Right kidney (tissue), 1 donor: ENCODE measurements at regions not wholly inside any gene's neighbourhood (a gene's known extent, or its start where the extent isn't known, plus 50 kb on each side); places are given as distances from the start of the nearest gene placed in this dataset.

Source experiments
- DNase-seq: peaks from one replicate; pipeline ENCODE4 v3.0.0-alpha.2; 2016

DNA sequence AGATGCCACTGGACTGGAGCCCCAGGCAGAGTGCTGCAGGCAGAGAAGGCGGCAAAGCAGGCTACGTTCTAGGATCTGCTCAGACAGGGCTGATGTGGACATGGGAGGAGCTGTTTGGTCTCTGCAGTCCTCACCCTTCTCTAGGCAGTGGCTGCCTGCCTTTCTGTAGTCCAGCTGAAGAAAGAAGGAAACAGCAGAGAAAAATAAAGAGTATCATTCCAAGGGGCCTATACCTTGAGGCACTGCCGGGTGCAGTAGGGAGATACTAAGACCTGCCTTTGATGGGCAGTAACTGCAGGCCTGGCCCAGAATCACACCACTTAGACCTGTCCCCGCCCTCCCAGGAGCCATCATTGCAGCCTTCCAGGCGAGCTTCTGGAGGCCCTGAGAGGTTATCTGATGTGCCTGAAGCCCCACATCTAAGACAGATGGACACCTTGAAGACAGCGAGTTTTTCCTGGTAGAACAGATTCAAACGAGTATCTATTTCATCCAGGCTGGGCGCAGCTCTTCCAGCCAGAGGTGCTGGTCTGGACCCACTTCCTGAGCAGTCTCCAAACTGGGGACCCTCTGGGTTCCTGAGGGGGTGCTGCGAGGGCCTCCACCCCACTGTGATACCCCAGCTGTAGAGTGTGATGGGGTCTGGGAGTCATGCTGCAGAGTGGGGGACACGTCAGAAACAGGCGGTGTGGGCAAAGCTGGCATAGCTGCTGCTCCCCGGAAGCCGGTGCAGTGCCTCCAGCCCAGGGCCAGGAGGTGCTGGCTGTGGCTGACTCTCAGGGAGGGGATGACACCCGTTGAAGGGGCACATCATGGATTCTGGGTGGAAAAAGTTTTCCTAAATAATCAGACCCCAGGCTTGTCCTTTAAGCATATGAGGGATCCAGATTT is 87.3 kb upstream of the OTOS start:
- no peak for DNase-seq

DNA sequence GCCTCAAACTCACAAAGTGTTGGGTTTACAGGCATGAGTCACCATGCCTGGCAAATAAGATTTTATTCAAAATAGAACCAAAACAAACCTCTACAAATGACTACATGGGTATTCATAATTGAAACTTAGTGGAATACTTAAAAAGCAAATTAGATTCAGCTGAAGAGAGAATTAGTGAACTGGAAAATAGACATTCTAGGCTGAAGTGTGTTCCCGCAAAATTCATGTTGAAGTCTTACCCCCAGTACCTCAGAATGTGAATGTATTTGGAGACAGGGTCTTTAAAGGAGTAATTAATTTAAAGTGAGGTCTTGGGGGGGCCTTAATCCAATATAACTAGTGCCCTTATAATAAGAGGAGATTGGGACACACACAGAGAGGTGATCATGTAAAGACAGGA is 88.5 kb upstream of the OTOS start:
- DNase-seq: no peak

DNA sequence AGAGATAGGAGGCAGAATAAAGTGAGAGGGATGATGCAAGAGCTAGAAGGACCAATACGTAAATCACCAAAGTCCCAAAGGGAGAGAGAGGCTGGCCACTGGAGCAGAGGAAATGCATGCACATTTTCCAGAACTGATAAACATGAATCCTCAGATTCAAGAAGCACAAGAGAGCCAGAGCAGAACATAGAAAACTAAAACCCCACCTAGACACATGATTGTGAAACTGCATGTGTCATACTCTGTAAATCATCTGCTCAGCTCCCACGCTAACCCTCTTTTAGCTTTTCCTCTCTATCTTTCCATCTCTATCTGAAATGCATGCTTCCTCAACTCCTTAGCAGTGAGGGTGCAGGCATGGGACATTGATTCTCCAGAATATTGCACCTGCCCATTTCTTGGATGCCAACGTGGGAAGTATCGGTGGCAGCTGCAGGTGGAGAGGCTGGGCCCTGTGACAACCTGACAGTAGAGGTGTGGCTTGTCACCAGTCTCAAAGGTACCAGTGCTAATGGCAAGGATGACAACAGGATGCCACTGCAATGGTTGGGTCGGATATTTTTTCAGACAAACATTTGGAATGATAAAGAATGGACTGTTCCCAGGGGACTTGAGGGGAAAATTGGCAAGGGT is 89.3 kb upstream of the OTOS start:
- no peak for DNase-seq

DNA sequence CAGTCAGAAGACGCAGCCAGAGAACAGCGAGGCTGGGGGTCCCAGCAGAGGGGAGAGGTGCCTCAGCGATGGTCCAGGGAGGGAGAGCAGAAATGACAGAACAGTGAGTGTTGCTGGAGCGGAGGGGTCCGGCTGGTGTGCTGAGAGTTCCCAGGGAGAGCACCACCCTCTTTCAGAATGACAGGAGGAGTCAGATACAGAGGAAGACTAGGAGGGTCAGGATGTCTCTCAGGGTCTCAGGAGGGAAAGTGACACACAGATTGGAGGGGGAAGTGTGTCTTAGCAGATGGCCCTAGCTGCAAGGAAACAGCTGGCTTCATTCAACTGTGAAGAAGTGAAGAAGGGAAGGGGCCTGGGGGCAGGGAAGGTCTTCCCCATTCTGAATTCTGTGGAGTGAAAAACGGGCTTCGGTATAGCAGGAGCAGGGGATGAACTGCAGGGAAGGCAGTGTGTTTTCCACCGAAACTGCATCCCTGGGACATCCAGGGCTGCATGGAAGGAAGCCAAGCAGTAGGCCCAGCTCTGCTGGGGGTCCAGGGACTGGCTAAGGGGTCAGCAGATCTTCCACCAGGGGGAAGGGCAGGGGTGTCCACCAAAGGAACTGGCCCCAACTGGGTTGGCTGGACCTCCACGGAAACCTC is 90.0 kb upstream of the OTOS start:
- DNase-seq: no peak

DNA sequence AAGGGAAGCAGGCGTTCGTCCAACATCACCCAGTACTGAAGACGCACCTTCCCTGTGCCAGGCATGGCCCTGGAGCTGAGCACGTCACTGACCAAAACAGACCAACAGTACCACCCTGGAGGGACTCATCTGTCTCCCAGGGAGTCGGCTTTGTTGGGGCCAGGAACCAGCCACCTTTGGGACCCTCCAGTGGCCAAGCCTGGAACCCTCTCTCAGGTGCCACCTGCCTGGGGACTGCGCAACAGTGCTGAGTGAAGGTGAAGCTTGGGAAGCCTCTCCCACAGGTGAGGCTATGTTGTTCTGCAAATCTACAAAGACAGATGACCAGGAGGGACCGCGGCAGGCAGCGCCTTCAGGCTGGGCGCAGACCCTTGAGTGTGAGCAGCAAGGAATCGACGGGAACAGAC is 91.4 kb upstream of the OTOS start:
- no peak for DNase-seq

DNA sequence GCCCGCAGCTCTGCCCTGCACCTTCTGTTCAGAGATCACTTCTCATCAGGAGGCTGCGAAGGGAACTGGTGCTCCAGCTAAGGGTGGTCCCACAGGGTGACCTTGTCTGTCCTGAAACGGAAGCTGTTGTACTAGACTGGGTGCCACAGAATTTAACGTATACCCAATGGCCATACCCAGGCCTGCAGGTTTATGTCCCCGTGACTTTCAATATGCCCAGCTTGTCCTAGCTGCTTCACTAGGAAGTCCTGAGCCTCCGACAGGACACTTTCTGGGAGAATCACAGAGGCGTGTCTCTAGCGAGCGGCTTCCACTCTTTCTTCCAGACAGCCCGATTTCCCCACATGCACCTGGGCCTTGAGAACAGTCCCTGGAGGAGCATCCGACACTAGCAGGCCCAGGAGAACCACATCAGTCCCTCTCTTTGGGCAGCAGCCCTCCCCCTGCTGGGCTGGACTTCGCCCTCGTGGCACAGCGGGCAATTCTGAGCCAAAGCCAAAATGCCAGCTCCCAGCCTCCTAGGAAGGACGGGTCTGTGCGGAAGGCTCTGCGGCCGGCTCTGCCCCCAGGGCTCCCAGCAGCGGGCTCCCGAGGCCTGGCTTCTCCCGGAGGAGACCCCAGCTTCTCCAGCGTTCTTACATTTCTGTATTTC is 91.9 kb upstream of the OTOS start:
- no peak for DNase-seq

DNA sequence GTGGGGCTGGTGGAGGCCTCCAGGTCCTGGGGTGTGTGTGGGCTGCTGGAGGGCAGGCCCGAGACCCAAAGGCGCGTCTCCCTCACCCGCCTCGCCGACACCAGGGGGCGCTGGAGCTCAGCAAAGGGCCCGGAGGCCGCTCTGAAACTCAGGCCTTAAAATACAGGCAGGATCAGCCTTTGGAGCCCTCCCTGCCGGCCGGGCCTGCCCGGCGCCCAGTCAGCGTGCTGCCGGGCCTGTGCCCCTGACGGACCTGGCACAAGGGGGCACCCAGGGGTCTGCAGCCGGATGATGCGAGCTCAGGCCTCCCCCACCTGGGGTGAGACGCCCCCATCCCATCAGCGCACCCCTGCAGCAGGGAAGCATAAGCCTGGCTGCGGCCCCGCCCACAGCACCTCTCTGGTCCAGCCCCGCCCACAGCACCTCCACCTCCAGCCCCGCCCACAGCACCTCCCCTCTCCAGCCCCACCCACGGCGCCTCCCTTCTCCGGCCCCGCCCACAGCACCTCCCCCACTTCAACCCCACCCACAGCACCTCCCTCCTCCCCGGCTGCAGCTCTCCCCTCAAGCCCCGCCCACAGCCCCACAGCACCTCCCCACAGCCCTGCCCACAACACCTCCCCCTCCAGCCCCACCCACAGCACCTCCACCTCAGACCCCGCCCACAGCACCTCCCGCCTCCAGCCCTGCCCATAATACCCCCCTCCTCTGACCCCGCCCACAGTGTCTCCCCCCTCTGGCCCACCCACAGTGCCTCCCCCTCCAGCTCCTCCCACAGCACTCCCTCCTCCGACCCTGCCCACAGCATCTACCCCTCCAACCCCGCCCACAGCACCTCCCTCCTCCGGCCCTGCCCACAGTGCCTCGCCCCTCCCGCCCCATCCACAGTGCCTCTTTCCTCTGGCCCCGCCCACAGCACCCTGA is 92.8 kb upstream of the OTOS start:
- peak; percentile 79 for DNase-seq

DNA sequence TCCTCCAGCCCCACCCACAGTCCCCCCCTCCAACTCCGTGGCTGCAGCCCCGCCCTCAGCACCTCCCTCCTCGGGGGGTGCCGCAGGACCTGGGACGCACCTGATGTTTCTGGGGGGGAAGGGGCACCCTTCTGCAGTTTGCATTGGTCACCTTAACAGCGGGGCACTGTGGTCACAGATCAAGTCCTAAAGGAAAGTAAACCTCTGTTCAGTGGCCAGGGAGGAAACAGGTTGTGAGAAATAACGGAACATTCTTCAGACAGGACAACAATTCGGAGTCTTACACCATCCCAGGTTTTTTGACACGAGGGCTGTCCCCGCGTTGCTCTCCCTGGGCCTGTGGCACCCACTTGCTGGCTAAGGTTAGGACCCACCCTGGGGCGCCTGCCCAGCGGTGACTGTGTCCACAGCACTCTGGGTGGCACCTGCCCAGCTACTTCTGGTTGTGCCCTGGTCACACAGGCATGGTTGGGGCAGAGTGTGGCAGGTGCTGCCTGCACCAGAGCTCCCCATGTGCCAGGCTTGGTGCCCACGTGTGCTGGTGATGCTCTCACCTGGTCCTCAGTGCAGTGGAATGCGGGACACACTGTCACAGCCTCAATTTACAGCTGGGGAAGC is 93.5 kb upstream of the OTOS start:
- no peak for DNase-seq

DNA sequence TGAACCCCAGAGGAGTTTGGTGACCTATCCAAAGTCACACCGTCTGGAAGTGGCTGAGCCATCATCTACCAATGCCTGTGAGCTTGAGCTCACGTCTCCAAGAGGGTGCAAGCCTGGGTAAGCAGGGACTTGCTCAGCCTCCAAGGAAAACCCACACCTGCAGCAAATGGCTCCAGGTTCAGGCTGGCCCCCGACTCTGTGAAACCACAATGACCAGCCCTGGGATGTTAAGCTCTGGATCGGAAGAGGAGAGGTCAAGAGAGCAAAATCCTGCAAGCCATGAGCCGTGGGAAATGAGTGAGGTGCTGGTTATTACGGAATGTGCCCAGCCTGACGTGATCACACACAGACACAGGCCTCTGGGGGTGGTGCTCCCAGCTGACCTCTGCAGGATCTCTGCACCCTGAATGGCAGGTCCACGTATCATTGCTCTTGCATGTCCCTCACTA is 94.1 kb upstream of the OTOS start:
- DNase-seq: no peak

DNA sequence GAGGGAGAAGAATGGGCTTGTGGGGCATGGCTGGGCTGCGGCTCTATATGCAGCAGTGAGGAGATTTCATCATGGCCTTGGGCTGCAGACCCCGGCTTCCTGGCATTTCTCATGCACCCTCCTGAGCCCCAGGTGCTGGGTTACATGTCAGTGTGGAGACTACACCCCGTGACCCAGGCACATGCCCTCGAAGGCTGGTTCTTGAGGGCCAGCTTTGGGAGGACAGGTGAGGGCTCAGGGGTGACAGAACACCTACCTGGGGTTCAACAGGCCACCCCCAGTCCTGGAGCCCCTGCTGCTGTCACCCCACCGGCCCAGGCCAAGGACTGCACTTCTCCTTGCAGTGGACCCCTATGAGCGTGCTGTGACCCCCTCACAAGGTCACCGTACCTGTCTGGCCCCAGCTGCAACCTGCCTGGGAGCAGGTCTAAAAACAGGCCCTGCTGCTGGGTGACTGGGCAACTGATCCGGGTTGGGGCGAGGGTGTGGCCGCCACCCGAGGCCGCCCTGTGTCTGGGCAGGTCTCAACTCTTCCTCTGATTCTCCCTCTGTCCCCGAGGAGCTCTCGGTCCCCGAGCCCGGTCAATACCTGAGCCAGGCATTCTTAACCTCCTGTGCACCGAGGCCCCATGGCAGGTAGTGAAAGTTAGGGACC is 94.8 kb upstream of the OTOS start:
- DNase-seq: no peak

DNA sequence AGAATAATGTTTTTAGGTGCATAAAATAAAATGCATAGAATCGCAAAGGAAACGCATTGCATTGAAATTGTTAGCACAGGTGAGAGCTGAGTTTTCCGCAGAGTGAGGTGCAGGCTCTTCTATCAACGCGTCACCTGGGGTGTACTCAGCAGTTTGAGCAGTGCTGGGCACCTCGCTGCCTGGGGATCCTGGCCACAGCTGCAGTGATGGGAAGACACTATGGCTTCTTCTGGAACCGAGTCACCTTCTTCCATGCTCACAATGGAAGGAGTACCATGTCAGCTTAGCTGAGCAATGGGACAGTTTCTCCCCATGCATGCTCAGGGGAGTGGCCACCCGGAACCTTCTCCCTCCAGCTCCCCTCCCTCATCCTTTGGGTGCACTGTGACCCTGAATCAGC is 95.4 kb upstream of the OTOS start:
- no peak for DNase-seq

DNA sequence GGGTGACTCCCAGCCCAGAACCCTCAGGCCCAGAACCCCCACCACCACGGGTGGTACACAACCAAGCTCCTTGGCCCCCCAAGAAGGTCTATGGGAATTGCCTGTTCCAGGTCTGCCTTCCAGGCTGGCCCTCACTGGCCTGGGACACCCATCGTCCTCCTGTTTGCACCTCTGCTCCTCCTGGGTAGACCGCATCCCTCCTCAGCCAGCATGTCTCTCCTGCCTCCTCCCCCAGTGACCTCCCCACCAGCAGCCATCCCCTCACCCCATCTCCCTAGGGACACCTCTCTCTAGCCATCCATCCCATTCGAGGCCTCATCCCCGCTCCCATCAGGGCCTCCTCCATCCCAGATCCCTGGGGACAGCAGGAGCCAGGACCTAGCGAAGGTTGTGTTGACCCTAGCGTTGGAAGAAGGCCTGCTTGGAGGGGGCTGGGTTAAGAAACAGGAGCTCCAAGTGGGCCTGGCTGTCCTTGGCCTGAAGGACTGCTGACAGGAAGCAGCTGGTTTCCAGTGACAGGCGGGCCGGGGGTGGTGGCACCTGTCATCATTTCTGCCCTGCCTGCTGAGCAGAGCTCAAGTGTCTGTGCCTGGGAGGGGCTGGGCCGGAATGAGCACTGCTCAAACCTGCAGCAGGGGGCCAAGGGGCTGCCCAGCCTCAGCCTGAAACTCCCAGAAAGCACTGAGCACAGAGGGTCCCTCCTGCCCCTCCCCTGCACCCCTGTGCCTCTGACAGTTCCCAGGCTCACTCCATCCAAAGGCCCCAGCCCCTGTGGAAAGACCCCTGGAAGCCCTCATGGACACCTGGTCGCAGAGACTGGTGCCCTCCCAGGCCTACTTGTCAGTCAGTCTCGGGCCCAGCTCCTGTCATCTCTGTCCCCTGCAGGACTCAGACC is 96.0 kb upstream of the OTOS start:
- DNase-seq: no peak

DNA sequence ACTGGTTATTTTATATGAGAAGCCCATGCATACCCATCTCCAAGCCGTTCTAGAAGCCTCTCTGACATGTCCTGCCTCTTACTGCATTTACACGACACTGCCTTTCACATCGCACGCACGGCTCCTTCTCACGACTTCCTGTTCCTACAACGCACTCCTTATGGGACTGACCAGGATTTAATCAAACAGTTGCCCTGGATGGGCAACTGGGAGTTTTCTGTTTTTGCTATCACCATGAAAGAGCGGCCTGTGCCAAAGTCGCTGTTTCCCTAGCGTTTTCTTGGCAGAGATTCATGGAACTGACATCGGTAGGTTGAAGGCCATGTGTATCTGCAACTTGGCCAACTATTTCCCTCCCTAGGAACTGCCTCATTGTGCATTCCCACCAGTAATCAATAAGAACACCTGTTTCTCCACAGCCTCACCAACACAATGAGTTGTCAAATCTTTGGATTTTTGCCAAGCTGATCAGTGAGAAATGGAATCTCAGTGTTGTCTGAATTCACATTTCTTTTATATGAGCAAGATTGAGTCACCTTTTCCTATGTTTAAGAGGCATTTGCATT is 97.2 kb upstream of the OTOS start:
- no peak for DNase-seq

DNA sequence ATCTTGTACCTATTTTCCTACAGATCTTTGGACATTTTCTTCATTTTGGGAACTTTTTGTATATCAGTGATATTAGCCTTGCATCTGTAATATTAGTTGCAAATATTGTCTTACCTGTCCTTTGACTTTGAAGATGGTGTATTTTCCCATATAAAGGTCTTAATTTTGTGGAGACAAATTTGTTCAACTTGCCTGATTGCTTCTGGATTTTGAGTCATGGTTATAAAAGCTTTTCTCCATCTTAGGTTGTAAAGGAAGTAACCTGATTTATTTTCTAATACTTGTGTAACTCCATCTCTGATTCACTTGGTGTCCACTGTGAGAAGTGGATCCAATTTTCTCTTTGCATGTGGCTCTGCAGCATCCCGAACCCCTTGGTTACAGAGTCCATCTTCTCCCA is 97.7 kb upstream of the OTOS start:
- DNase-seq: no peak

DNA sequence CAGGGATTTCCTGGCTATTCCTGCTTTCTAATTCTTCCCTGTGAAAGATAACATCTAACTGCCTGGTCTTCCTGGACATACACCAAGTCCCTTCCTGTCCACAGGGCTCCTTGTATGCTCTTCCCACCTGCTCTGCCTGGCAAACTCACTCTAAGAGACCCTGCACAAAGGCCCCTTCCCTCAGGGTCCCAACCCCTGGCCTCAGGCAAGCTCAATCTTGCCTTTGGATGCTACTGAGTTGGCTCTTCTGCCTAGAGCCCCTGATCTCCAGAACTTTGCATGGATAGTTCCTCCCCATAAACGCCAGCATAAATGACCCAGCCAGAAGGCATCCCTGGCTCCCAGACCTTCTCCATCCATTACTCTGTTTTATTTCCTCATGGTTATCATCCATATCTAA is 98.3 kb upstream of the OTOS start:
- DNase-seq: no peak

DNA sequence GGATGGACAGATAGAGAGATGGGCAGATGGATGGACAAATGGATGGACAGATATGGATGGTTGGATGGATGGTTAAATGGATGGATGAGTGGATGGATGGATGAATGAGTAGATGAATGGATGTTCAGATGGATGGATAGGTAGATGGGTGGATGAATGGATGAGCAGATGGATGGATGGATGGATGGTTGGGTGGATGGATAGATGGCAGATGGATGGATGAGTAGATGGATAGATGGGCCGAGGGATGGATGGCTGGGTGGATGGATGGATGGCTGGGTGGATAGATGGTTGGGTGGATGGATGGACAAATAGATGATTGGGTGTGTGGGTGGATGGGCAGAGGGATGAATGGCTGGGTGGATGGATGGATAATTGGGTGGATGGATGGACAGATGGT is 98.9 kb upstream of the OTOS start:
- DNase-seq: no peak

DNA sequence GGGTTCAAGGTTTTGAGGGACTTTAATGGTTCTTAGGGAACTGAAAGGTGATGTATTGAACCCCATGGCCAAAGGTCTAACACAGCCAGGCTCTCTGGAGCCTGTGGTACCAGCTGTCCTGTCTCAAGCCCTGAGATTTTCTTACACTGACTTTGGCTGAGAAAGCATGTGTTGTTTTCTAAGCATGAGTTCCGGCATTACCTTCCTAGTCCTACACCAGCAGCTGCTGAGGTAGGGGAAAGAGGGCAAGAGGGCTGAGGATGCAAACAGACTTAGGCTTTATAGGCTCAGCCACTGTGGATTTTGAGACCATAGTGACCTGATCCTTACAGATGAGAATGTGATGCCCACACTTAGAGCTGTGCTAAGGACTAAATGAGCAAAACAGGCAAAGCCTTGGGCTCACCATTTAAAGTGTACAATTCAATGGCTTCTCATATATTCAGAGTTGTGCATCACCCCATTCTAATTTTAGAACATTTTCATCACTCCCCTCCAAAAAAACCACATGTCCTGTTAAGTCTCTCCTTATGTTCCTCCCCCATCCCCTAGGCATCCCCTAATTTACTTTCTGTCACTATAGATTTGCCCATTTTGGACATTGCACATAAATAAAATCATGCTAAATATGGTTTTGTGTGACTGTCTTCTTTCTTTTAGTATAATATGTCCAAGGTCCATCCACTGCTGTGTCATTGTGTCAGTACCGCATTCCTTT is 99.7 kb upstream of the OTOS start:
- DNase-seq: no peak

DNA sequence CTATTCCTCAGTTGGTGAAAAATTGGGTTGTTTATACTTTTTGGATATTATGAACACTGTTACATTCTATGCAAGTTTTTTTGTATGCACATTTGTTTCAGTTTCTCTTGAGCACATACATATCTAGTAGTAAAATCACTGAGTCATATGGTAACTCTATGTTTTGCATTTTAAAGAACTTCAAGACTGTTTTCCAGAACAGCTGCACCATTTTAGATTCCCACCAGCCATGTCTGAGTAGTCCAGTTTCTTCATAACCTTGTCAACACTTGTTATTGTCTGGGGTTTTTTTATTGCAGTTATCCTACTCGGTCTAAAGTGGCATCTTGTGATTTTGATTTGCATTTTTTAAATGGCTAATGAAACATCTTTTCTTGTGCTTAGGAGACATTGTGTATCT is 100.3 kb upstream of the OTOS start:
- DNase-seq: no peak

DNA sequence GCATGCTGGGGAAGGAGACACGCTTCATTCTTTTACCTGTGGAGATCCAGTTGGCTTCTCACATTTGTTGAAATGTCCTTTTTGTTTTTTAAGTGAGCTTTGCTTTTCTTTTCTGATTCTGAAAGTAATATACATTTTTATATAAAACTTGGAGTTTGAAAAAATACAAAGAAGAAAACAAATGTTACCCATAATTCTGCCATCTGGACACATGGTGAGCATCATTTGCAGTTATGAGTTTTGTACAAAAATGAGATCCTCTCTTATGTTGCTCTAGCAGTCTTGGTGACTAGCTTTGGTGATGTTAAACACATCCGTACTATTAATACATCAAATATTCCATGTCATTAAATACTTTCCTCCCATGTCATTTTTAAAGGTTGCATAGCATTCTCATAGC is 101.1 kb upstream of the OTOS start:
- no peak for DNase-seq
